ENCODE measurements at regions not wholly inside any gene's neighbourhood (a gene's known extent, or its start where the extent isn't known, plus 50 kb on each side); places are given as distances from the start of the nearest gene placed in this dataset.

- DNase-seq = no peak
Observed at GRCh38 chr10:43013065-43013464, 63.8 kb upstream of the RET start.

GRCh38 chr10:43024524-43024923 lies 52.3 kb upstream of the RET start:
- no peak for DNase-seq

- no peak for DNase-seq
Observed at GRCh38 chr10:43024942-43025700, 51.7 kb upstream of the RET start.

- DNase-seq = no peak
Observed at GRCh38 chr10:43026039-43026973, 50.6 kb upstream of the RET start.
